GM12873 (cell line): ENCODE measurements at regions not wholly inside any gene's neighbourhood (a gene's known extent, or its start where the extent isn't known, plus 50 kb on each side); places are given as distances from the start of the nearest gene placed in this dataset.

Experiments used
- CTCF ChIP-seq: IDR thresholded peaks from 2 replicates; pipeline ENCODE4 v1.5.1; 2012; ENCODE audit warnings: low read depth, mild to moderate bottlenecking, moderate library complexity, low read length, control low read depth; ENCODE audit not compliant: insufficient read depth; ENCODE audit errors: missing control alignments

- TF ChIP-seq CTCF = no peak
These were observed 838.1 kb upstream of the AGA start for GRCh38 chr4:178280362-178280761.

- TF ChIP-seq CTCF = no peak
These were observed 846.2 kb upstream of the AGA start for GRCh38 chr4:178288462-178288861.

- no peak for TF ChIP-seq CTCF
These were observed 851.4 kb upstream of the AGA start for GRCh38 chr4:178293601-178294000.

- no peak for TF ChIP-seq CTCF
These were observed 854.4 kb upstream of the AGA start for GRCh38 chr4:178296669-178297068.

GRCh38 chr4:178306565-178306964, 864.3 kb upstream of the AGA start:
- TF ChIP-seq CTCF = no peak

- no peak for TF ChIP-seq CTCF
These were observed 867.7 kb upstream of the AGA start for GRCh38 chr4:178309890-178310289.

- no peak for TF ChIP-seq CTCF
These were observed 869.8 kb upstream of the AGA start for GRCh38 chr4:178311997-178312396.
